ENCODE measurements at regions not wholly inside any gene's neighbourhood (a gene's known extent, or its start where the extent isn't known, plus 50 kb on each side); places are given as distances from the start of the nearest gene placed in this dataset.

GRCh38 chr17:72591289-72592241, 470.7 kb downstream of the SOX9 start:
- DNase-seq = no peak

- no peak for DNase-seq
Observed at GRCh38 chr17:72592242-72592966, 471.6 kb downstream of the SOX9 start.

GRCh38 chr17:72592967-72593325, 472.1 kb downstream of the SOX9 start:
- DNase-seq = no peak

GRCh38 chr17:72594248-72594647, 473.4 kb downstream of the SOX9 start:
- DNase-seq = no peak
